ENCODE measurements at regions not wholly inside any gene's neighbourhood (a gene's known extent, or its start where the extent isn't known, plus 50 kb on each side); places are given as distances from the start of the nearest gene placed in this dataset.
"Not testable (repeated sequence)": the region's sequence is repeated elsewhere in the genome, so short reads cannot be mapped to it uniquely, and the experiment has no call there.

GRCh38 chr6:21323577-21323976 lies 270.0 kb upstream of the SOX4 start:
- TF ChIP-seq ZNF274 (IDR thresholded peaks at IDR 0.05; ENCODE audit: low read depth, low read length): no peak
- no peak overlapping the region for H3K4me3 ChIP-seq (ENCODE audit: low read length)

GRCh38 chr6:21325201-21325856 lies 268.2 kb upstream of the SOX4 start:
- H3K4me3 ChIP-seq (ENCODE audit: low read length): no peak overlapping the region
- no peak for TF ChIP-seq ZNF274 (IDR thresholded peaks at IDR 0.05; ENCODE audit: low read depth, low read length)

- no peak for TF ChIP-seq ZNF274 (IDR thresholded peaks at IDR 0.05; ENCODE audit: low read depth, low read length)
- H3K4me3 ChIP-seq (ENCODE audit: low read length): no peak overlapping the region
Measured at GRCh38 chr6:21327326-21328112, 266.0 kb upstream of the SOX4 start.

- no peak for TF ChIP-seq ZNF274 (IDR thresholded peaks at IDR 0.05; ENCODE audit: low read depth, low read length)
Measured at GRCh38 chr6:21331235-21331634, 262.3 kb upstream of the SOX4 start.

GRCh38 chr6:21332077-21332476 lies 261.5 kb upstream of the SOX4 start:
- no peak for TF ChIP-seq ZNF274 (IDR thresholded peaks at IDR 0.05; ENCODE audit: low read depth, low read length)
- H3K4me3 ChIP-seq (ENCODE audit: low read length): no peak overlapping the region

More at GRCh38 chr6:21331235-21331634, 262.3 kb upstream of the SOX4 start:
- no peak overlapping the region for H3K4me3 ChIP-seq (ENCODE audit: low read length)

- no peak for TF ChIP-seq ZNF274 (IDR thresholded peaks at IDR 0.05; ENCODE audit: low read depth, low read length)
- no peak overlapping the region for H3K4me3 ChIP-seq (ENCODE audit: low read length)
Measured at GRCh38 chr6:21332660-21333059, 260.9 kb upstream of the SOX4 start.

GRCh38 chr6:21333715-21334114 lies 259.8 kb upstream of the SOX4 start:
- H3K4me3 ChIP-seq (ENCODE audit: low read length): no peak overlapping the region
- TF ChIP-seq ZNF274 (IDR thresholded peaks at IDR 0.05; ENCODE audit: low read depth, low read length): no peak

GRCh38 chr6:21334651-21335050 lies 258.9 kb upstream of the SOX4 start:
- TF ChIP-seq ZNF274 (IDR thresholded peaks at IDR 0.05; ENCODE audit: low read depth, low read length): no peak
- H3K4me3 ChIP-seq (ENCODE audit: low read length): no peak overlapping the region

GRCh38 chr6:21335591-21335990 lies 258.0 kb upstream of the SOX4 start:
- TF ChIP-seq ZNF274 (IDR thresholded peaks at IDR 0.05; ENCODE audit: low read depth, low read length): no peak

GRCh38 chr6:21337263-21337662 lies 256.3 kb upstream of the SOX4 start:
- no peak overlapping the region for H3K4me3 ChIP-seq (ENCODE audit: low read length)
- TF ChIP-seq ZNF274 (IDR thresholded peaks at IDR 0.05; ENCODE audit: low read depth, low read length): no peak

More at GRCh38 chr6:21335591-21335990, 258.0 kb upstream of the SOX4 start:
- no peak overlapping the region for H3K4me3 ChIP-seq (ENCODE audit: low read length)

GRCh38 chr6:21340573-21340972 lies 253.0 kb upstream of the SOX4 start:
- no peak for TF ChIP-seq ZNF274 (IDR thresholded peaks at IDR 0.05; ENCODE audit: low read depth, low read length)
- H3K4me3 ChIP-seq (ENCODE audit: low read length): no peak overlapping the region

GRCh38 chr6:21341910-21342309 lies 251.6 kb upstream of the SOX4 start:
- H3K4me3 ChIP-seq (ENCODE audit: low read length): no peak overlapping the region
- TF ChIP-seq ZNF274 (IDR thresholded peaks at IDR 0.05; ENCODE audit: low read depth, low read length): no peak

GRCh38 chr6:21342501-21342900 lies 251.1 kb upstream of the SOX4 start:
- H3K4me3 ChIP-seq (ENCODE audit: low read length): no peak overlapping the region
- no peak for TF ChIP-seq ZNF274 (IDR thresholded peaks at IDR 0.05; ENCODE audit: low read depth, low read length)

- H3K4me3 ChIP-seq (ENCODE audit: low read length): not testable (repeated sequence)
Measured at GRCh38 chr6:21345704-21346103, 247.8 kb upstream of the SOX4 start.

- H3K4me3 ChIP-seq (ENCODE audit: low read length): no peak overlapping the region
- TF ChIP-seq ZNF274 (IDR thresholded peaks at IDR 0.05; ENCODE audit: low read depth, low read length): no peak
Measured at GRCh38 chr6:21348146-21348503, 245.4 kb upstream of the SOX4 start.
